Skeletal muscle tissue (tissue), 3 donors: ENCODE measurements at regions not wholly inside any gene's neighbourhood (a gene's known extent, or its start where the extent isn't known, plus 50 kb on each side); places are given as distances from the start of the nearest gene placed in this dataset.

Experiments
- H3K27ac ChIP-seq: one replicate; pipeline ENCODE4 v1.7.0; 2013; ENCODE audit warnings: mild to moderate bottlenecking, low read depth, low read length, inconsistent platforms
- H3K27me3 ChIP-seq, 3 donors: one replicate each; pipeline ENCODE4 v1.7.0; 2013; ENCODE audit warnings: low read length in 3 of 3; ENCODE audit not compliant: control insufficient read depth in 3 of 3, insufficient read depth in 3 of 3
- H3K36me3 ChIP-seq, 3 donors: one replicate each; pipeline ENCODE4 v1.7.0; 2013; ENCODE audit warnings: low read length in 3 of 3; ENCODE audit not compliant: control insufficient read depth in 3 of 3, insufficient read depth in 3 of 3
- H3K4me1 ChIP-seq, 3 donors: one replicate each; pipeline ENCODE4 v1.7.0; 2013; ENCODE audit warnings: low read length in 3 of 3, mild to moderate bottlenecking in 3 of 3; ENCODE audit not compliant: control insufficient read depth in 3 of 3, insufficient read depth in 3 of 3
- H3K4me3 ChIP-seq, 3 donors: one replicate each; pipeline ENCODE4 v1.7.0; 2013; ENCODE audit warnings: low read length in 3 of 3
- H3K9ac ChIP-seq, 3 donors: one replicate each; pipeline ENCODE4 v1.7.0; 2013; ENCODE audit warnings: low read length in 3 of 3, mild to moderate bottlenecking in 3 of 3, moderate library complexity in 2 of 3, low read depth in 1 of 3
- H3K9me3 ChIP-seq, 3 donors: one replicate each; pipeline ENCODE4 v1.7.0; 2013; ENCODE audit warnings: low read length in 3 of 3; ENCODE audit not compliant: control insufficient read depth in 3 of 3
- donor health status: Osteomylitis.

GRCh38 chr4:156659570-156659969, 312.0 kb downstream of the PDGFC start:
- H3K36me3 ChIP-seq: no peaks in the 10 kb centered on the region
- H3K4me3 ChIP-seq: no peak overlapping the region
- H3K27ac ChIP-seq: no peak overlapping the region
- no peaks in the 10 kb centered on the region for H3K27me3 ChIP-seq
- H3K4me1 ChIP-seq: no peaks in the 10 kb centered on the region
- H3K9me3 ChIP-seq: no peaks in the 10 kb centered on the region
- H3K9ac ChIP-seq: no peak overlapping the region

GRCh38 chr4:156656896-156657295, 314.7 kb downstream of the PDGFC start:
- no peaks in the 10 kb centered on the region for H3K9me3 ChIP-seq
- no peaks in the 10 kb centered on the region for H3K36me3 ChIP-seq
- no peak overlapping the region for H3K27ac ChIP-seq
- H3K4me1 ChIP-seq: no peaks in the 10 kb centered on the region
- no peak overlapping the region for H3K9ac ChIP-seq
- no peak overlapping the region for H3K4me3 ChIP-seq
- no peaks in the 10 kb centered on the region for H3K27me3 ChIP-seq

GRCh38 chr4:156654410-156654809, 317.2 kb downstream of the PDGFC start:
- Histone ChIP-seq H3K9me3 (peaks cover 0 to 3% (median 0%) of the 10 kb centered on the region in 3 donors), H3K4me3 (no peak overlapping the region), H3K36me3 (no peaks in the 10 kb centered on the region), H3K9ac (no peak overlapping the region), H3K27ac (no peak overlapping the region), H3K27me3 (no peaks in the 10 kb centered on the region), H3K4me1 (no peaks in the 10 kb centered on the region)

GRCh38 chr4:156643826-156644225, 327.8 kb downstream of the PDGFC start:
- Histone ChIP-seq H3K36me3 (no peaks in the 10 kb centered on the region), H3K4me1 (no peaks in the 10 kb centered on the region), H3K4me3 (no peak overlapping the region), H3K9ac (no peak overlapping the region), H3K27ac (no peak overlapping the region), H3K9me3 (no peaks in the 10 kb centered on the region), H3K27me3 (no peaks in the 10 kb centered on the region)

- no peak overlapping the region for H3K9ac ChIP-seq
- no peaks in the 10 kb centered on the region for H3K4me1 ChIP-seq
- H3K36me3 ChIP-seq: no peaks in the 10 kb centered on the region
- H3K9me3 ChIP-seq: no peaks in the 10 kb centered on the region
- no peak overlapping the region for H3K4me3 ChIP-seq
- H3K27ac ChIP-seq: no peak overlapping the region
- no peaks in the 10 kb centered on the region for H3K27me3 ChIP-seq
Observed at GRCh38 chr4:156642161-156642560, 329.4 kb downstream of the PDGFC start.

GRCh38 chr4:156638925-156639605, 332.5 kb downstream of the PDGFC start:
- Histone ChIP-seq H3K4me1 (no peaks in the 10 kb centered on the region), H3K36me3 (no peaks in the 10 kb centered on the region), H3K4me3 (no peak overlapping the region), H3K9me3 (no peaks in the 10 kb centered on the region), H3K27me3 (no peaks in the 10 kb centered on the region), H3K9ac (no peak overlapping the region), H3K27ac (no peak overlapping the region)

- no peak overlapping the region for H3K27ac ChIP-seq
- H3K4me1 ChIP-seq: no peaks in the 10 kb centered on the region
- H3K36me3 ChIP-seq: no peaks in the 10 kb centered on the region
Observed at GRCh38 chr4:156638334-156638733, 333.3 kb downstream of the PDGFC start.

GRCh38 chr4:156636381-156636780, 335.2 kb downstream of the PDGFC start:
- Histone ChIP-seq H3K27me3 (no peaks in the 10 kb centered on the region), H3K4me1 (no peaks in the 10 kb centered on the region), H3K9ac (no peak overlapping the region)

More at GRCh38 chr4:156638334-156638733, 333.3 kb downstream of the PDGFC start:
- H3K27me3 ChIP-seq: no peaks in the 10 kb centered on the region
- no peak overlapping the region for H3K9ac ChIP-seq
- H3K9me3 ChIP-seq: no peaks in the 10 kb centered on the region
- no peak overlapping the region for H3K4me3 ChIP-seq

GRCh38 chr4:156635051-156635450, 336.5 kb downstream of the PDGFC start:
- Histone ChIP-seq H3K9me3 (no peaks in the 10 kb centered on the region), H3K36me3 (no peaks in the 10 kb centered on the region), H3K27ac (no peak overlapping the region), H3K27me3 (no peaks in the 10 kb centered on the region), H3K4me1 (no peaks in the 10 kb centered on the region), H3K9ac (no peak overlapping the region), H3K4me3 (no peak overlapping the region)

More at GRCh38 chr4:156636381-156636780, 335.2 kb downstream of the PDGFC start:
- Histone ChIP-seq H3K36me3 (no peaks in the 10 kb centered on the region), H3K27ac (no peak overlapping the region), H3K4me3 (no peak overlapping the region), H3K9me3 (no peaks in the 10 kb centered on the region)

- Histone ChIP-seq H3K27ac (no peak overlapping the region), H3K9me3 (no peaks in the 10 kb centered on the region), H3K36me3 (no peaks in the 10 kb centered on the region), H3K4me3 (no peak overlapping the region), H3K9ac (no peak overlapping the region), H3K4me1 (no peaks in the 10 kb centered on the region), H3K27me3 (no peaks in the 10 kb centered on the region)
Observed at GRCh38 chr4:156634612-156635011, 337.0 kb downstream of the PDGFC start.
